LNCaP clone FGC (cell line): ENCODE measurements at regions not wholly inside any gene's neighbourhood (a gene's known extent, or its start where the extent isn't known, plus 50 kb on each side); places are given as distances from the start of the nearest gene placed in this dataset.

ENCODE experiments used
- DNase-seq: peaks from one replicate; pipeline ENCODE4 v3.0.0-alpha.2; 2011; ENCODE audit warnings: low read depth
- H3K4me3 ChIP-seq: 2 replicates; pipeline ENCODE4 v1.5.1; 2011; ENCODE audit warnings: mild to moderate bottlenecking, low read depth, low read length, control low read depth
- CTCF ChIP-seq: IDR thresholded peaks from 2 replicates; pipeline ENCODE4 v1.5.1; 2012; ENCODE audit warnings: mild to moderate bottlenecking; ENCODE audit not compliant: control insufficient read depth, insufficient read depth; ENCODE audit errors: extremely low read depth

- DNase-seq = peak; percentile 81
- no peak overlapping the region for H3K4me3 ChIP-seq
- TF ChIP-seq CTCF = no peak
Observed at GRCh38 chr12:59077575-59078426, 157.5 kb upstream of the LRIG3 start.

GRCh38 chr12:59077153-59077552 is 156.8 kb upstream of the LRIG3 start:
- TF ChIP-seq CTCF = no peak
- no peak for DNase-seq
- no peak overlapping the region for H3K4me3 ChIP-seq

- TF ChIP-seq CTCF = no peak
Observed at GRCh38 chr12:59076622-59077021, 156.3 kb upstream of the LRIG3 start.

GRCh38 chr12:59075968-59076490 is 155.7 kb upstream of the LRIG3 start:
- no peak for DNase-seq
- no peak for TF ChIP-seq CTCF
- no peak overlapping the region for H3K4me3 ChIP-seq

More at GRCh38 chr12:59076622-59077021, 156.3 kb upstream of the LRIG3 start:
- DNase-seq = no peak
- no peak overlapping the region for H3K4me3 ChIP-seq

GRCh38 chr12:59075141-59075540 is 154.8 kb upstream of the LRIG3 start:
- H3K4me3 ChIP-seq = no peak overlapping the region
- no peak for TF ChIP-seq CTCF
- DNase-seq = no peak

GRCh38 chr12:59070322-59070933 is 150.1 kb upstream of the LRIG3 start:
- no peak overlapping the region for H3K4me3 ChIP-seq
- no peak for DNase-seq
- TF ChIP-seq CTCF = no peak
